GM13977 (cell line): ENCODE measurements at regions not wholly inside any gene's neighbourhood (a gene's known extent, or its start where the extent isn't known, plus 50 kb on each side); places are given as distances from the start of the nearest gene placed in this dataset.

ENCODE experiments used
- DNase-seq: peaks from one replicate; pipeline ENCODE4 v3.0.0; 2012; ENCODE audit warnings: low spot score
- CTCF ChIP-seq: IDR thresholded peaks from 2 replicates; pipeline ENCODE4 v1.5.1; 2012; ENCODE audit warnings: mild to moderate bottlenecking, control low read depth; ENCODE audit not compliant: insufficient read depth; ENCODE audit errors: extremely low read depth, missing control alignments
- in situ Hi-C: fragments of 300-500 bp; cut with MboI; formaldehyde crosslinking; loops from one replicate; pipeline ENCODE4 v1.12.0; 2022; ENCODE audit warnings: low sequenced_read_pairs, low pct_unique_long_range_greater_than_20kb, mixed read lengths, inconsistent platforms; ENCODE audit not compliant: unreplicated experiment

GRCh38 chr2:136492901-136493300 is 272.4 kb upstream of the THSD7B start:
- no peak for DNase-seq
- TF ChIP-seq CTCF, result no peak
- in situ Hi-C loops, result no loop called here

DNA sequence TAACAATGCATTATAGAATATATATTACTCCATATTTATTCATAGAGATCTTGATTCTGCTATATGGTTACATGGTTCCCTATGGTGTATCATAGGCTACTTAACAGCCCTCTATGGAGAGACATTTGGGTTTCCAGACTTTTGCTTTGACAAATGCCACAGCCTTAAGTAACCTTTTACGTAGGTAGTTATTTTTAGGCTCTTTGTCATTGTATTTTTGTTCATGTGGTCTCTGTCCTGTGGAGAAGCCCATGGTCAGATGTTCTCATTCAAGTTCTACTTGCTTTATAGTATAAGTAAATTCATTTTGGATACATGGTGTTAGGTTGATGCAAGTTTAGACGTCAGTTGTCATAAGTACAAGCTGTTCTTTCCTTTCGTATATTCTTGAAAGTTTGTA is 275.2 kb upstream of the THSD7B start:
- no peak for TF ChIP-seq CTCF
- in situ Hi-C loops, result no loop called here
- no peak for DNase-seq

GRCh38 chr2:136487421-136487820 is 277.9 kb upstream of the THSD7B start:
- TF ChIP-seq CTCF, result no peak
- no peak for DNase-seq
- in situ Hi-C loops, result no loop called here

DNA sequence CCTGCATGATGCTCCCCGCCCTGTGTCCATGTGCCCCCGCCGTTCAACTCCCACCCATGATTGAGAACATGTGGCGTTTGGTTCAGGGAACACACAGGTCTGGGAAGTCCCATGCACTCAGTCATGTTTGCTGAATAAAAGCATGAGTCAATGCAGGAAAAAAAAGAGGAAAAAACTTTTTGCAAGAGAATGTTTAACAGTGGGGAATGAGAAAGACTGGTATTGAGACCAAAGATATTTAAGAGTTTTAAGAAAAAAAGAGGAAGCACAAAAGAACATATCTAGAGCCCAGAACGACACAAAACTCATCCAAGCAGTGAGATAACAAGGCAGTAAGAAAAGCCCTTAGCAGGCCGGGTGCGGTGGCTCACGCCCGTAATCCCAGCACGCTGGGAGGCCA is 279.2 kb upstream of the THSD7B start:
- in situ Hi-C loops, result no loop called here

GRCh38 chr2:136482966-136483365 is 282.4 kb upstream of the THSD7B start:
- DNase-seq, result no peak
- in situ Hi-C loops, result no loop called here
- TF ChIP-seq CTCF, result no peak

More for the DNA sequence above, 279.2 kb upstream of the THSD7B start:
- TF ChIP-seq CTCF, result no peak
- peak; percentile 8 for DNase-seq

DNA sequence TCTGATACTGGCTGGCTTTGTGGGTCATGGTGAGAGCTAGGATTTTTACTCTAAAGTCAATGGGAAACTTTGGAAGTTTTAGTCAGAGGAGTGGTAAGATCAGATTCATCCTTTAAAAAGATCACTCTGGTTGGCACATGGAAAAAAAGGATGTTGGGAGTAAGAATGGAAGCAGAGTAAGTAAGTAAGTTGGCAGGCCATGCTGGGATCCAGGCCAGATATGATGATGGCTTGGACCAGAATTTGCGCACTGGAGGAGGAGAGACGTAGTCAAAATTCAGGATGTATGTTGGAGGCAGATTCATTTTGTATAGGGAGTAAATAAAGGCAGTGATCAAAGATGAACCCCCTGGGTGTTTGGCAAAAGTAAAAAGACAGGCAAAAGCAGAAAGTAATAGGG is 283.3 kb upstream of the THSD7B start:
- TF ChIP-seq CTCF, result no peak
- in situ Hi-C loops, result no loop called here
- no peak for DNase-seq

DNA sequence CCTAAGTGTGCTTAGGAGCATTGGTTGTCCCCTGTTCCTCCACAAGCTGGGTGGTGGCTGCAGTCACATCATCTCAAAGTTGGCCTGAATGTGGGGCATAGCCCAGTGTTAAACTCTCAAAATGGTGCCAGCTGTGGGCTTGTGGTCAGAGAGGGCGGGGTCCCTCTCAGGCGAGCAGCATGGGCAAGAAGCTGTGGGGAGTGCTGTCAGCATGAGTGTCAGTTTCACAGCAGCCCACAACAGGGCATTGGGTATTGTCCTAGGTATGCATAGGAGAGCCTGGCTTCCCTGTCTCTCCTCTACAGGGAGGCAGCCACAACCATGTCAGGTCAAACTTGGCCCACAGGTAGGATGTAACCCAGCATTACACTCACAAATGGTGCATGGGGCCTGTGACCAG is 285.6 kb upstream of the THSD7B start:
- DNase-seq, result no peak
- in situ Hi-C loops, result no loop called here
- TF ChIP-seq CTCF, result no peak
